Putamen (tissue), 1 donor: ENCODE measurements at regions not wholly inside any gene's neighbourhood (a gene's known extent, or its start where the extent isn't known, plus 50 kb on each side); places are given as distances from the start of the nearest gene placed in this dataset.
"Not testable (repeated sequence)": the region's sequence is repeated elsewhere in the genome, so short reads cannot be mapped to it uniquely, and the experiment has no call there.

Experiments used
- DNase-seq: peaks from one replicate; pipeline ENCODE4 v3.0.0-alpha.2; 2016; ENCODE audit warnings: low spot score

DNA sequence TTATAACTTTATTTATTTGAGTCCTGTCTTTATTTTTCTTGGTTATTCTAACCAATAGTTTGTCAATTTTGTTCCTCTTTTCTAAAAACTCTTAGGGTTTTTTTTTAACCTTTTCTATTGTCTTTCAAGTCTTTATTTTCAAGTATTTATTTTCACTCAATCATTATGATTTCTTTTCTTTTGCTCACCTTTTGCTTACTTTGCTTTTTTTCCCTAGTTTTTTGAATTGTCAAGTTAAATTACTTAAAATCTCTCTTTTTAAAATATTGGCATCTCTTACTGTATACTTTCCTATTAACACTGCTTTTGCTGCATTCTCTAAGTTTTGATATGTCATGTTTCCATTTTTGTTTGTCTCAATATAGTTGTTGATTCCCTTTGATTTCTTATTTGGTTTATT, 396.8 kb upstream of the CCDC179 start:
- DNase-seq, result no peak

DNA sequence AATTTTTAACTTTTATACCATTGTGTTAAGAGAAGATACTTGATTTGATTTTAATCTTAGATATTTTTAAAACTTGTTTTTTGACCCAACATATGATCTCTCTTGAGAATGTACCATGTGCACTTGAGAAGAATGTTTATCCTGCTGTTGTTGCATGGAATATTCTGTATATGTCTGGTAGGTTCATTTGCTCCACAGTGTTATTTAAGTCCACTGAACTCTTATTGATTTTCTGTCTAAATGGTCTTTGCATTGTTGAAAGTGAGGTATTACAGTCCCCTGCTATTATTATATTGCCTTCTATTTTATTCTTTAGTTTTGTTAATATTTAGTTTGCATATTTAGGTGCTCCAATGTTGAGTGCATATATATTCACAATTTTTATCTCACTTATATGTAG, 397.3 kb upstream of the CCDC179 start:
- no peak for DNase-seq

DNA sequence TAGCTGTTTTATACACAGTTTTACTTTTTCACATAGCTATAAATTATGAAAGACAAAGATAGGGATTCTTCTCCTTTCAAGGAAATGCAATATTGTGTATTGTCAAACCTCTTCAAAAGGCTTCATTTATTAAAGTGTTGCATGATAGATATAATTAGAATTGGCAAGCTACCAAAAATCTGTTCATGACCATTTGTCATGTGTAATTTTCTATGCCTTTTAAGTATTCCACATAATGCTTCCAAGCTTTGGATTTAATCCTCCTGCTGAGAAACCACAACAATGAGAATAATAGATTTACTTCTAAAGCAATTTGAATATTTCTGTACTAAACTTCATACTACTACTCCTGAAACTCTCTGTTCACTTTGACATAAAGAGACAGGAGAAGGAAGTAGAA, 403.2 kb upstream of the CCDC179 start:
- DNase-seq, result no peak

DNA sequence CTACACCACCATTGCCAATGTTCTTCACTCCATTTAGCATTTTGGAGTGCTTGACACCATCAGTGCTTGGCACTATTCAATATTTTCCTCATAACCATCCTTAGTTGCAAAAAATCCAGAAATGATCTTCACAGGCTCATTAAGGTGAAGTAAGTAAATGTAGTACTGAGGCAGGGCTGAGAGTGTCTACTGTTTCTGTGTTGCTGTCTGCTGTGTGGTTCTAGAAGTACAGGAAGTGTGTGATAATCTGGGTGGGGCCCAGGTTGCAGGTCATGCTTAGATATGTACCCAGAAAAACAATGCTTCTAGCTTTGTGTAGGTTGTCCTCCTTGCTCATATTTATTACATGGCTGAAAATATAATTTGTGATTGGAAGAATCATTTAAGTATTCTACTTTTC, 411.8 kb upstream of the CCDC179 start:
- DNase-seq, result no peak

DNA sequence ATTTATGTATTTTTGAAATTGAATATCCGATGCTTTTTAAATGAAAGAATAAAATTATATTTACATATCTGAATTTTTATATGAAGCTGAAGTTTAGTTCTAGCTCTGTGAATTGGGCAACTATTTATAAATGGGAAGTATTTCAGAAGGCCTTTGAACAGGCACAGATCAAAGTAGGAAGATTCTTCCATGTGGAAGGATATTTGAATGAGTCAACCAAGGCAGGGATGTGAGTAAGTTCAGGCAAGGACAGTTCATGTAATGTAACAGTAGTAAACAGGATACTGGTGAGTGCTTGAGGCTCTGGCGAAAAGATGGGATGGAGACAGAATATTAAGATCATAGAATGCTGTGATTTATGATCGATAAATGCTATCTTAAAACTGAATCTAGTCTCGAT, 417.8 kb upstream of the CCDC179 start:
- DNase-seq, result no peak

DNA sequence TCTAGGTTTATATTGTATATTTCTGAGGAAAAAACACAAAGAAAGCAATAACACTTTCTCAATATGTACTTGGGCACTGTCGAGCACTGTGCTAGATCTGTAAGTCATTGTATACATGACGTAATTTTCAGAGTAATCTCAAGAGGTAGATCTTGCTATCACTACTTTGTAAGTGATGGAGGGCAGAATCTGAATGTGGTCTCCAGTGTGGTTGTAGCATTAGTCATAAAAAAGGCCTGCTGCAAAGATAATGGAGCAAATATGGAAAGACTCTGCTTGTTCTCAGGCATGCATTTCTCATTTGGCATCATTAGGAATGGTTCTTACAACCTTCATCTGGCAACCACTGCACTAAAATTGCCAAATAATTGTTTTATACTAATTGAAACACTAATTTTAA, 419.8 kb upstream of the CCDC179 start:
- no peak for DNase-seq

DNA sequence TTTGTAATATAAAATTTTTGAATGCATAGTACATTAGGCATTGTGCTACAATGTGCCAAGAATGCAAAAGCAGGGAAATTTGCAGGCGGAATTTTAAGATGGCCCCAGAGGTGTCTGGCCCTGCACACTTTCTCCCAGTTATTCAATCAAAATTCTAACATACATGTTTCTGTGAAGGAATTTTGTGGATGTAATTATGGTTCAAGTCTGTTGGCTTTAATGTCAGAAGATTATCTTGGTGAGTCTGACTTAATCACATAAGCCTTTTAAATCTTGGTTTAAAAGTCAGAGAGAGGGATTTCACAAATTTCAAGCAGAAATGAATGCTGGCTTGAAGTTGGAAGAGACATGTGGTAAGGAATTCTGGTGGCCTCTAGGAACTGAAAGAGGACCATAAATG, 423.4 kb upstream of the CCDC179 start:
- no peak for DNase-seq

DNA sequence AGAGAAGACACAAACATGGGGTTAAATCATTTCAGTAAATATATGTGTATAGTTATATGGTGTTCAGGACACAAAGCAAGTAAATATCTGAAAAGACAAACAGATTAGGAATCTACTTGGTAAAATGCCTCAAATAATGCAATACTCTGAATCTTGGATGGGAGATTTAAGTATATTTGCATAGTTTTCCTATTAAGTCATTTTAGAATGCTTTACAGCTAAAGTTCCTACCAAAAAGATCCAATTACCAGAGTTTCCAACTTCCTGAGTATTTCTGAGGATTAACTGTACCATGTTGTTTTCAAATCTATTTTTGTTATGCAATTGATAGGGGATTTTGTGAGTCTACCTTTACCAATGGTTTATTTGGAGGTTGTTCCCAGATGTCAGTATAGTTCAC, 424.4 kb upstream of the CCDC179 start:
- no peak for DNase-seq

DNA sequence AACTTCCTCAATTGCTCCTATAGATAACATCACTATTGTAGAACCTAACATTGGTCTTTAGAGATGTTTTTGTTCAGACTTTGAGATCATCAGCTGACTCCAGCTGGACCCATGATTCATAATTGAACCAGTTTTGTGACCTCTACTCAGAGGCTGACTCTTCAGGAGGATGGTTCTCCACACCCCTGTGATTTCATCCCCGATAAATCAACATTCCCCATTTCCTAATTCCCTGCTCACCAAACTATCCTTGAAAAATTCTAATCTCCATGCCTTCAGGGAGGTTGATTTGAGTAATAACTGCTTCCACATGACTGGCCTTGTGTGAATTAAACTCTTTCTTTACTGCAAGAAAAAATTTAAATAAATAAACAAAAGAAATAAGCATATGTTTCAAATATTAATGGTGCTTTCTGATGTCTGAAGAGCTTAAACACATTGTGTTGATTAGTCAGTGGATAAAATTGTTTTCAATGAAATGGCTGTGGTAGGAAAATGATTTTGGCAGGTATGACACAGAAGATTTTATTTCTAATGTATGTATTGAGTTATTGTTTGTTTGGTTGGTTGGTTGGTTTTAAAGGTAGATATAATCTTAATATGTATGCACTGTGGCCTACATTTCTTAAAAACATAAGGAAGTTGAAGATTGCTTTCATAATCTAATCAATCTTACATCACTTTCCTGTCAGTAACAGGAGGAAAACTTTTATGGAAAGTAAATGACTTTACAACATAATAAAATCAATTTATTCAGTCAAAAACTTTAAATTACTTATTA, 427.9 kb upstream of the CCDC179 start:
- no peak for DNase-seq

DNA sequence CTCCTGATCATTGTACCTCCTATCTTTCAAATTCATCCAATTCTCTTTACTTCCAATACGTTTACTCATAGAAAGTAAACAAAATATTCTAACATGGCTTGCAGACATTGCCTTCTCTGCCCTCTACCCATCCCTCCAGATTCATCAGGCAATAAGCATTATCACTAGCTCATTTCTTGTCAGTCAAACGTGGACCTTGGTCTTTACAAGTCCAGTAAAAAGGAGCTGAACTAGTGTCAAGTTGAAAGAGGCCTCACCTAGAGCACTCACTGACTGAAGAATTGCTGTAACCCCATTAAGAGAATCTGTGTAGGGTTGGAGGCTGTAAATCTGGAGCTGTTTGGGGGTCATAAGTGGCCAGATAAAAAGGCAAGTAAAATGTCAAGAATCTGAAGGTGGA, 435.0 kb upstream of the CCDC179 start:
- DNase-seq, result no peak

DNA sequence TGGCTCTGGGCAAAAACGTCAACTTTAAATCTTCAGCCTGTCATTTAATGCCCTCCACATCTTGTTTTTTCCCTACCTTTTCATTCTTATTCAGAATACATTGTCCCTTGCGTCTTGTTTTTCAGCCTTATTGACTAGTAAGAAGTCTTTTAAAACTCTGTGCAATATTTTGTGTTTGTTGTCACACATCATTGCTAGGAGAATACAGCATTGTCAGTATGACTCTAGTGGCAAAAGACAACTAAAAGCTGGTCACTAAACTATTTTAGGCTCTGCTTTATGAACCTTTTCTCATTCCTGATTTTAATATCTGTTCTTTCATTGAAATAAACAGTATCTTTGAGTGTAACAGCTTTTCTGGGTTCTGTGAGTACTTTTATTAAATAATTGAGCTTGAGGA, 447.8 kb upstream of the CCDC179 start:
- DNase-seq, result no peak

DNA sequence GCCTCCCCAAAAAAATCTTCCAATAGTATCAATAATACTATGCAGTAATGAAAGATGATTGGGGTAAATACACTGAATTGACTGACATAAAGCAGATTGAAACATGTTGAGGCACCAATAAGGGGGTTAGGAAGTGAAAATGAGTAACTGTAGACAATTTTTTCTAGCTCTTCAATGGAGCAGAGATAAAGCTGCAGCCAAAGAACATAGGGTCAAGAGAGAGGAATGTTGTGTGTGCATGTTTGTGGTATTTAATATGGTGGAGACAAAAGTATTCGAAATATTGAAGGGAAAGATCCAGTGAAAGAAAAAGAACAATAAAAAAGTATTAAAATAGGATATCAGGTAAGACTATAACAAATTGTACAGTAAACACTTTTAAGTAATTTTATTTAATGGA, 450.0 kb upstream of the CCDC179 start:
- no peak for DNase-seq

DNA sequence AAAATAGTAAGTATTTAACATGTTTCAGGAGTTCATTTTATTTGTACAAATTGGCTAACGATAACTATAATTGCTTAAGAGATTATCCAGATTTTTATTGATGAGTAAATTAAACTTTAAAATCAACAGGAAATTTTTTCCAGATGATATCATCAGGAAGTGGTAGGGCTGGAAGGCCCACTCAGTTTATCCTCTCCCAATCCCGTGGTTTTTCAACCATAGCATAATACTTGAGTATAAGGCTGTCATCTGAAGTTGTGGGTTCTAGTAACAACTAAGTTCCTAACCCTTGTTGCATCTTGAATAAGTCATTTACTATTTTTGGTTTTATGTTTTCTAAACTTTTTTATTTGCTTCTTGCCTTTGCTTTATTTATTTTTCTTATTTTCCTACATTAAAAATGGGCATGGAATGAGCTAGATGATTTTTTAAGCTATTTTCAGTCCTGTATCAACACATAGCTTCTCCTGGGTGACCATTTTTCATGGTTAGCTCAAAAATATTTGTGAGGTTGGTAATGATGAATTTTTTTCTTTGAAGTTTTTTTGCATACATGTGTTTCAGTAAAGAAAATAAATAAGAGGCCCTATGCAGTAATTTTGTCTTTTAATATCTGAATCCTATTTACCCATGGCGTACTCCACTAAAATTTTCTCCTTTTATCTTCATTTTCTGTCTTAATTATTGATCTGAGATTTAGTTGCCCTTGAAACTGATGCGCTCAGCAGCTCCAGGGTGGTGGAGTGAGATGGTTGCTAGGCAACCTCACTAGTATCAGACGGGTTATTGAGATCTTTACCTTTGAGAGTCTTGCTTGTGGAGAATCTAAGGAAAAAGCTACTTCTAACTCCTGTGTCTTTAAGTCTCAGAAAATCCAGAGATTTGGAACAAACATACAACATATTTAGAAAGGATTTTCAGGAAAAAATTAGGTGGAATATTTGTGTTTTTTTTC, 452.0 kb upstream of the CCDC179 start:
- DNase-seq, result no peak

DNA sequence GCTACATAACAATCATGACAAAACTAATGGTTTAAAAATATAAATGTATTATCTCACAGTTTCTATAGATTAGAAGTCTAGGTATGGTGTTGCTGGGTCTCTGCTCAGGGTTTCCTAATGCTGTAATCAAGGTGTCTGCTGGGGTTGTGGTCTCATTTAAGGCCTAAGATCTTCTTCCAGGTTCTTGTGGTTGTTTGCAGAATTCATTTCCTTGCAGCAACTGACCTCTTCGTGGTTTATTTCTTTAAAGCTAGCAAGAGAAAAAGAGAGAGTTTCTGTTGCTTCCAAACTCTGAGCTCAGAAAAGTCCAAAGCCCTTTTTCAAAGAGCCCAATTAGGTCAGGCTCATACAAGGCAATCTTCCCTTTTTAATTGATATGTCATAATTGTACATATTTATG, 452.7 kb upstream of the CCDC179 start:
- DNase-seq, result no peak

DNA sequence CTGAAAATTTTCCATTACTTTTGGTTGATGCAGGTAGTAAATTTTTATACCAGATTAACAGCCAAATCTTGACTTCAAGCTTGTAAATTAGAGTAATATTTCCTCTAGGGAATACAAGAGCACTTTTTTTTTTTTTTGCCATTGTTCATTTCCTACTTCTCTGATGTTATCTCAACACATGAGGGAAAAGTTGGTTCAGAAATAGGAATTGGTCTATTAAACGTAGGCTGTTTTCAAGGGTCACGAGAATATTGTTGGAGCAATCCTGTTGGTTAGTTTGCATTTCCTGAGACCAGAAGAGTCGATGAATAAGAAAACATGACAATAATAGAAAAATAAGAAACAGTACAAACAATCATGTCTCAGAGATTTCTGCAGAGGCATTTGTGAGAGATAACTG, 453.9 kb upstream of the CCDC179 start:
- DNase-seq, result no peak

DNA sequence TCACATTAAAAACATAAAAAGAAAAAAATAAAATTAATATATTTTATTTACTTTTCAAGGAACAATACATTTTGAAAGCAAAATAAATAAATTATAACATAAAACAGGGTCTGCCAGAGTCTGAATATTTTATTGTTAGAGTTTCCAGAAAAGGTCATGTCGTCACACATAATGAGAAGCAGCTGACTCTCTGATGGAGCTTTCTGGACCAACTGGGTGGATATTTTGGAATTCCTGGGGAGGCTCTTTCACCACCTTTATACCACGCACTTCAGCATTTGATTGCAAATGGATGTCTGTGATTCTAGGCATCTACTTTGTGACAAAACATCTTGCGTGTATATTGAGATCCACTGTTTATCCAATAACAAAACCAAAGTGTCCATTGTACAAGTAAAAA, 455.0 kb upstream of the CCDC179 start:
- no peak for DNase-seq

DNA sequence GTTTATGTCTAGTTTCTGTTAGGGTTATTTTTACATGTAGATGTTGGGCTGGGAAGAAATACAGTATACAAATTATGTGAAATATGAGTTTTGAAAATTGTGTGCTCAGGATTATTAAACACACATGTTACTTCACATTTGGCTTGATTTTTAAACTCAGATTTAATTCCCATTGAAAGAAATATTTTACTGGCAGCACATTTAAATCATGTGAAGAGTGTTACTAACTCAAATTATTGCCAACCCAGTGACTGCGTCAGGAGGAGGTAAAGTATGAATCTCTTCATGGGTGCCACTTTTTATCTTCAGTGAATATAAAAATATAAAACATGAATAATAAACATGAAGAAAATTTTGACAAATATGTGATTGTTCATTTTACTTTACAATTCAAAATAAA, 457.5 kb upstream of the CCDC179 start:
- DNase-seq, result no peak

DNA sequence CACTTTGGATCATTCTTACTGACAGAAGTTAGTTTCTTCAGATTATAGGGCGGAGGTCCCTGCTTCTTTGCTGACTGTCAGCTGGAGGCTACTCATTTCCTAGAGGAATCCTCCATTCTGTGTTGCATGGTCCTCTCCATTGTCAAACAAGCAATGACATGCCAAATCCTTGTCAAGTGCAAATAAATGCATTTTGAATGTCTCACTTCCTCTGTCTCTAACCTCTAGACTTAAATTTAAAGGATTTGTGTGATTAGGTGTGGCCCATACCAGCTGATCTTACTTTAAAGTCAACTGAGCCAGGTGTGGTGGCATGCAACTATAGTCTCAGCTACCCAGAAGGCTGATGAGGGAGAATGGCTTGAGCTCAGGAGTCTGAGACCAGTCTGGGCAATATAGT, 458.4 kb upstream of the CCDC179 start:
- no peak for DNase-seq

DNA sequence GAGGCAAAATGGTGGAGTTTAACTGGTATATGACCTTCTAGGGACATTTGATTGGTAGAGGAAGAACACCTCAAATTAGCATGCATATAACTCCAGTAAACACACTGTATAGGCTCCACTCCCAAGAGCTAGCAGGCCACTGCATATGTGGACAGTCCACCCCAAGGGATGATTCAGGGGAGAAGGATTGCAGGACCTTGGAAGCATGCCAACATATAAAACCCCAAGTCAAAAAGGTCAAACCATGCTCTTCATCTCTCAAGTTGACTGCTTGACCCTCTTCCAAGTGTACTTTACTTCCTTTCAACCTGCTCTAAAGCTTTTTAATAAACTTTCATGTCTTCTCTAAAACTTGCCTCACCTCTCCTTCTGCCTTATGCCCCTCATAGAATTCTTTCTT, 459.9 kb upstream of the CCDC179 start:
- DNase-seq, result no peak

DNA sequence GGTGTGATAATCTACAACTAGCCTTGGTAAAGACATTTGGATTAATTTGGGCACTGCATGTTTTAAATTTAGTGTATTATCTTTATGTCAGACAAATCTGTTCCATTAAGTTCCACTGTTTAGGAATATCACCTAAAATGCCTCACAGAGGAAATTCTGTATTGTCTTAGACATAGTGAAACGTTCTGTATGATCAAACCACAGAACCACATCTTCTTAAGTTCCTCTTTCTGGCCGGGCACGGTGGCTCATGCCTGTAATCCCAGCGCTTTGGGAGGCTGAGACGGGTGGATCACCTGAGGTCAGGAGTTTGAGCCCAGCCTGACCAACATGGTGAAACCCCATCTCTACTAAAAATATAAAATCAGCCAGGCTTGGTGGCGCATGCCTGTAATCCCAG, 475.3 kb upstream of the CCDC179 start:
- DNase-seq, result not testable (repeated sequence)

DNA sequence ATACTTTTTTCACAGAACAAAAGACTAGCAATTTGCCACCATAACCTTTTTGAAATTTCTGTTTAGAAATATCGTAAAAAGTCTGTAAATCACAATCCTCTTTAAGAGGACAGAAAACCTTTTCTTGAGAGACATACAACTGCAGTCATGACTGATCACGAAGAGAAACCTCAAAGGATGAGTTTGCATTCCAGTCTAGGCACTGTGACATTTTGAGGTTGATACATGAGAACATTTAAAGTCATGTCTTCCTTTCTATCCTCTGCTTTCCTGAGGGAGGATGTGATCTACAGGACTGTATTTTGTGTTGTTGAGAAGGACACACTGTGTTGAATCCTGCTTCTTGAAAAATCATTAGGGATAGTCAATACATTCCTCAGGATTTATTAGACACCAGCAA, 476.7 kb upstream of the CCDC179 start:
- no peak for DNase-seq

DNA sequence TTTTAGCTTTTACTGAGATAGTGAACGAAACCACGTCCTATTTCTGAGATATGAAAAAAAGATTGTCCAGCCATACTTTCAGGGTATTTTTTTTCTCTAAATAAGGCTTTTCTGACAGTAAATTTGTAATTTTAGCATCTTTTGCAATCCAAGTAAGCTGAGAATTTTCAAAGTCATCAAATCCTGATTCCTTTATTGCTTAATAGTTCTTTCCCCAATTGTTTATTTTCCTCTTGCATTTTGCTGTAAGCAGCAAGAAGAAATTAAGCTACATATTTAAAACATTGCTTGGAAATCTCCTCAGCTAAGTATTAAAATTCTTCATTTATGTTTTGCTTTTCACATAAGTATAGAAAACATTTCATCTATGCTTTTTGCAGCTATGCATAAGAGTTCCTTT, 493.3 kb upstream of the CCDC179 start:
- no peak for DNase-seq

DNA sequence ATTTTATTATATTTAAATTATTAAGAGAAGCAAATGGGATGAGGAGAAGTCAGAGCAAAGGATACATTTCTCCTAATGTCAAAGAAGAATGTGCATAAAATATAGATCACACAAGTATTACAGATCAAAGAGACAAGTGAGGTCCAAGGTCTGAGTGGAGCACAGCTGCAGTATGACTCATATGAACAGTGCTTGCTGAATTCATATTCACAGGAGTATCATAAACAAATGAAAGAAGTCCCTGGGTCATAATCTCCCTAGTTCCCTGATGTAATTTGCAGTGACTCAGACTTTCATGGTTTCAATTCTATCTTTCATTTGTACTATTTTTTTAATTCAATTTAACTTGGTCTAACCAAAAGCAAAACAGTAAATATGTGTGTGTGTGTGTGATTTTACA, 499.0 kb upstream of the CCDC179 start:
- DNase-seq, result no peak
